HepG2 (cell line): ENCODE measurements at regions not wholly inside any gene's neighbourhood (a gene's known extent, or its start where the extent isn't known, plus 50 kb on each side); places are given as distances from the start of the nearest gene placed in this dataset.

Source experiments
- ATAC-seq: fragments of 200-7000 bp; cut with Tn5 transposase; 3 replicates; pipeline ENCODE4 v1.9.1; 2020; ENCODE audit warnings: mild to moderate bottlenecking, moderate library complexity
- BruUV-seq: library from RNA; stranded (reverse); fragments of 400-500 nt; replicated peaks from 2 replicates; lab custom pipeline; 2021; lab: Mats Ljungman, UMichigan
- CTCF ChIA-PET: fragments of 300-600 bp; formaldehyde crosslinking; extraction: SDS; loops from one replicate; lab custom pipeline; 2021; ENCODE audit warnings: low total read pairs, inconsistent platforms, low intra/inter-chr PET ratio; lab: Yijun Ruan, JAX
- POLR2A ChIA-PET: fragments of 350-600 bp; sonication (Branson Sonifier 250); formaldehyde crosslinking; loops from one replicate; lab custom pipeline; 2020; ENCODE audit warnings: antibody characterized with exemption, inconsistent platforms; lab: Yijun Ruan, JAX
- DNase-seq: peaks from one replicate; pipeline ENCODE4 v3.0.0-alpha.2; 2015; ENCODE audit warnings: low spot score
- FAIRE-seq: peaks from 3 replicates; lab custom pipeline; 2011; peaks lifted over from hg19 to GRCh38; lab: Jason Lieb, UNC
- H2AFZ ChIP-seq: one replicate; pipeline ENCODE4 v1.6.1; 2011; ENCODE audit warnings: low read length, inconsistent platforms
- H3K27ac ChIP-seq: fragments of 300-600 bp; 3 replicates; pipeline ENCODE4 v1.8.0; 2011; ENCODE audit warnings: mixed run types, mild to moderate bottlenecking, mixed read lengths, low read length, inconsistent platforms; ENCODE audit not compliant: insufficient read depth; ENCODE audit errors: extremely low read length
- H3K27me3 ChIP-seq, 2 experiments: fragments of 200-600 bp in 1 of 2; 2 replicates in 1 of 2; 3 replicates in 1 of 2; pipeline versions ENCODE4 v1.6.0 to v1.8.0; 2011; ENCODE audit warnings: low read length in 2 of 2, mild to moderate bottlenecking in 2 of 2, moderate library complexity in 2 of 2, inconsistent platforms in 1 of 2; ENCODE audit not compliant: insufficient read depth in 2 of 2, control insufficient read depth in 1 of 2
- H3K36me3 ChIP-seq, 2 experiments: fragments of 200-600 bp in 1 of 2; replicated peaks in 1 of 2; 2 replicates in 1 of 2; 3 replicates in 1 of 2; pipeline versions ENCODE4 v1.5.1 to v1.8.0; 2011; ENCODE audit warnings: low read length in 2 of 2, inconsistent platforms in 1 of 2; ENCODE audit not compliant: insufficient read depth in 2 of 2, control insufficient read depth in 1 of 2
- H3K4me1 ChIP-seq: 2 replicates; pipeline ENCODE4 v1.5.1; 2012; ENCODE audit warnings: low read length, inconsistent platforms; ENCODE audit not compliant: insufficient read depth
- H3K4me2 ChIP-seq: 2 replicates; pipeline ENCODE4 v1.6.0; 2011; ENCODE audit warnings: low read depth, low read length, inconsistent platforms
- H3K4me3 ChIP-seq, 3 experiments: fragments of 200-600 bp in 1 of 3; sonication (generic), shearing (Covaris generic) in 1 of 3; replicated peaks in 1 of 3; 2 replicates each; pipeline ENCODE4 v1.5.1; 2011 to 2016; ENCODE audit warnings: low read length in 3 of 3, inconsistent platforms in 2 of 3, low read depth in 2 of 3, mild to moderate bottlenecking in 2 of 3, control low read depth in 1 of 3, mixed read lengths in 1 of 3; ENCODE audit not compliant: insufficient read depth in 1 of 3
- H3K79me2 ChIP-seq: one replicate; pipeline ENCODE4 v1.6.1; 2011; ENCODE audit warnings: low read length, inconsistent platforms; ENCODE audit not compliant: insufficient read depth
- H3K9ac ChIP-seq: 2 replicates; pipeline ENCODE4 v1.6.0; 2011; ENCODE audit warnings: mild to moderate bottlenecking, low read depth, low read length, inconsistent platforms; ENCODE audit not compliant: insufficient read depth
- H3K9me3 ChIP-seq: 2 replicates; pipeline ENCODE4 v1.5.1; 2012; ENCODE audit warnings: mild to moderate bottlenecking, low read length
- H4K20me1 ChIP-seq: 2 replicates; pipeline ENCODE4 v1.6.0; 2011; ENCODE audit warnings: inconsistent platforms, mild to moderate bottlenecking, low read length, moderate library complexity; ENCODE audit not compliant: insufficient read depth
- AHR ChIP-seq: IDR thresholded peaks from 2 replicates; pipeline ENCODE4 v1.6.1; 2018; ENCODE audit warnings: missing genetic modification reagents, missing compliant biosample characterization
- KLF12 ChIP-seq: sonication (generic); formaldehyde crosslinking; IDR thresholded peaks from 2 replicates; pipeline ENCODE4 v1.4.0; 2020; ENCODE audit warnings: missing genetic modification reagents, borderline replicate concordance
- MTERF4 ChIP-seq: sonication (generic); formaldehyde crosslinking; IDR thresholded peaks from 2 replicates; pipeline ENCODE4 v1.8.0; 2023; ENCODE audit warnings: mild to moderate bottlenecking, missing genetic modification reagents
- NFYC ChIP-seq: IDR thresholded peaks from 2 replicates; pipeline ENCODE4 v1.6.1; 2016; ENCODE audit warnings: missing genetic modification reagents, missing compliant biosample characterization
- NR3C1 ChIP-seq: sonication (generic); formaldehyde crosslinking; IDR thresholded peaks from 2 replicates; pipeline ENCODE4 v1.4.0; 2020; ENCODE audit warnings: missing genetic modification reagents
- POLR2AphosphoS2 ChIP-seq: IDR thresholded peaks from 2 replicates; pipeline ENCODE4 v1.6.1; 2011; ENCODE audit warnings: low read depth, low read length, improper control_type of control experiment
- PRDM4 ChIP-seq: sonication (generic); formaldehyde crosslinking; IDR thresholded peaks from 2 replicates; pipeline ENCODE4 v1.9.0; 2021; ENCODE audit warnings: missing genetic modification reagents, borderline replicate concordance
- SOX5 ChIP-seq: IDR thresholded peaks from 2 replicates; pipeline ENCODE4 v1.6.1; 2016; ENCODE audit warnings: borderline replicate concordance
- STAG1 ChIP-seq: sonication (generic); formaldehyde crosslinking; IDR thresholded peaks from 2 replicates; pipeline ENCODE4 v1.4.0; 2020; ENCODE audit warnings: missing genetic modification reagents
- ZNF276 ChIP-seq: sonication (generic); formaldehyde crosslinking; IDR thresholded peaks from 2 replicates; pipeline ENCODE4 v1.4.0; 2020; ENCODE audit warnings: mild to moderate bottlenecking, low read depth, missing genetic modification reagents
- ZNF773 ChIP-seq: sonication (generic); formaldehyde crosslinking; IDR thresholded peaks from 2 replicates; pipeline ENCODE4 v1.4.0; 2020; ENCODE audit warnings: missing genetic modification reagents, borderline replicate concordance
- whole genome bisulfite sequencing: methylation state at CpG from one replicate; pipeline ENCODE4 v1.1.6; 2017; ENCODE audit warnings: low lambda C conversion rate; 5-methylcytosine and 5-hydroxymethylcytosine counted together
- in situ Hi-C: cut with HindIII; loops from 2 replicates; pipeline ENCODE4 v1.10.0; 2017; ENCODE audit warnings: low pct_unique_long_range_greater_than_20kb; ENCODE audit not compliant: extremely low pct_ligation_motif_present
- intact Hi-C: fragments of 100-400 bp; cut with micrococcal nuclease; formaldehyde crosslinking; loops from one replicate; pipeline ENCODE4 v1.10.0; 2022; ENCODE audit not compliant: unreplicated experiment

GRCh38 chrX:789096-789495 is 158.5 kb downstream of the SHOX start:
- WGBS = 35% methylated on average over 9 of the region's 9 CpGs
- ATAC-seq (no peak), DNase-seq (no peak), FAIRE-seq (no peak)
- no peaks in the 10 kb centered on the region for H3K36me3 ChIP-seq
- no peaks in the 10 kb centered on the region for H3K79me2 ChIP-seq
- CTCF ChIA-PET = no interaction called here
- intact Hi-C loops (no loop called here), in situ Hi-C loops (no loop called here)
- H3K27ac ChIP-seq = no peak overlapping the region
- BruUV-seq = no TSS peak
- H3K4me3 ChIP-seq = no peak overlapping the region
- no peak overlapping the region for H3K9ac ChIP-seq
- peaks cover 2 to 17% of the 10 kb centered on the region in 2 experiments; a peak in 3 of 5 replicates for H3K27me3 ChIP-seq
- POLR2A ChIA-PET = no interaction called here
- H3K4me1 ChIP-seq = no peaks in the 10 kb centered on the region
- H4K20me1 ChIP-seq = no peaks in the 10 kb centered on the region
- H3K9me3 ChIP-seq = no peaks in the 10 kb centered on the region
- TF ChIP-seq AHR (CRISPR knock-in tag) (no peak), MTERF4 (CRISPR knock-in tag) (no peak), ZNF276 (no peak), NR3C1 (CRISPR knock-in tag) (no peak), POLR2AphosphoS2 (no peak), NFYC (no peak), PRDM4 (CRISPR knock-in tag) (no peak), ZNF773 (CRISPR knock-in tag) (no peak), SOX5 (CRISPR knock-in tag) (no peak), KLF12 (CRISPR knock-in tag) (no peak), STAG1 (CRISPR knock-in tag) (no peak)
- TF ChIP-seq, all 625 proteins: peak for 0
- H2AFZ ChIP-seq = no peak overlapping the region
- H3K4me2 ChIP-seq = no peak overlapping the region
